HG02885 (cell line): ENCODE measurements at regions not wholly inside any gene's neighbourhood (a gene's known extent, or its start where the extent isn't known, plus 50 kb on each side); places are given as distances from the start of the nearest gene placed in this dataset.
"Not testable (repeated sequence)": the region's sequence is repeated elsewhere in the genome, so short reads cannot be mapped to it uniquely, and the experiment has no call there.

ENCODE experiments used
- ATAC-seq: cut with Tn5 transposase; IDR thresholded peaks from one replicate; pipeline ENCODE4 v1.9.1; 2021; ENCODE audit warnings: mild to moderate bottlenecking; ENCODE audit not compliant: unreplicated experiment, poor library complexity

- ATAC-seq, result no peak
Observed at GRCh38 chr18:22559414-22560274, 141.9 kb upstream of the CTAGE1 start.

GRCh38 chr18:22560275-22560610, 142.5 kb upstream of the CTAGE1 start:
- ATAC-seq, result no peak

- no peak for ATAC-seq
Observed at GRCh38 chr18:22560797-22561196, 143.1 kb upstream of the CTAGE1 start.

- ATAC-seq, result peak; percentile 86
Observed at GRCh38 chr18:22563164-22563583, 145.5 kb upstream of the CTAGE1 start.

- ATAC-seq, result no peak
Observed at GRCh38 chr18:22564036-22564435, 146.3 kb upstream of the CTAGE1 start.

GRCh38 chr18:22566703-22567420, 149.1 kb upstream of the CTAGE1 start:
- ATAC-seq, result no peak

- no peak for ATAC-seq
Observed at GRCh38 chr18:22567794-22568193, 150.1 kb upstream of the CTAGE1 start.

- ATAC-seq, result no peak
Observed at GRCh38 chr18:22570492-22570891, 152.8 kb upstream of the CTAGE1 start.

- no peak for ATAC-seq
Observed at GRCh38 chr18:22572341-22572740, 154.6 kb upstream of the CTAGE1 start.

GRCh38 chr18:22579271-22579670, 161.6 kb upstream of the CTAGE1 start:
- no peak for ATAC-seq

- no peak for ATAC-seq
Observed at GRCh38 chr18:22585333-22585732, 167.6 kb upstream of the CTAGE1 start.

- ATAC-seq, result no peak
Observed at GRCh38 chr18:22585821-22586220, 168.1 kb upstream of the CTAGE1 start.

- ATAC-seq, result no peak
Observed at GRCh38 chr18:22591222-22591621, 173.5 kb upstream of the CTAGE1 start.

GRCh38 chr18:22594155-22594690, 176.5 kb upstream of the CTAGE1 start:
- ATAC-seq, result no peak

- ATAC-seq, result no peak
Observed at GRCh38 chr18:22601481-22601880, 183.8 kb upstream of the CTAGE1 start.

GRCh38 chr18:22602456-22602855, 184.7 kb upstream of the CTAGE1 start:
- ATAC-seq, result not testable (repeated sequence)

GRCh38 chr18:22603902-22604301, 186.2 kb upstream of the CTAGE1 start:
- ATAC-seq, result no peak

GRCh38 chr18:22604390-22604985, 186.8 kb upstream of the CTAGE1 start:
- no peak for ATAC-seq

- ATAC-seq, result no peak
Observed at GRCh38 chr18:22604986-22605421, 187.3 kb upstream of the CTAGE1 start.

- no peak for ATAC-seq
Observed at GRCh38 chr18:22605736-22606135, 188.0 kb upstream of the CTAGE1 start.
